Fibroblast of skin of right biceps (primary cell): ENCODE measurements at regions not wholly inside any gene's neighbourhood (a gene's known extent, or its start where the extent isn't known, plus 50 kb on each side); places are given as distances from the start of the nearest gene placed in this dataset.

Source experiments
- DNase-seq: peaks from one replicate; pipeline ENCODE4 v3.0.0-alpha.2; 2013

DNA sequence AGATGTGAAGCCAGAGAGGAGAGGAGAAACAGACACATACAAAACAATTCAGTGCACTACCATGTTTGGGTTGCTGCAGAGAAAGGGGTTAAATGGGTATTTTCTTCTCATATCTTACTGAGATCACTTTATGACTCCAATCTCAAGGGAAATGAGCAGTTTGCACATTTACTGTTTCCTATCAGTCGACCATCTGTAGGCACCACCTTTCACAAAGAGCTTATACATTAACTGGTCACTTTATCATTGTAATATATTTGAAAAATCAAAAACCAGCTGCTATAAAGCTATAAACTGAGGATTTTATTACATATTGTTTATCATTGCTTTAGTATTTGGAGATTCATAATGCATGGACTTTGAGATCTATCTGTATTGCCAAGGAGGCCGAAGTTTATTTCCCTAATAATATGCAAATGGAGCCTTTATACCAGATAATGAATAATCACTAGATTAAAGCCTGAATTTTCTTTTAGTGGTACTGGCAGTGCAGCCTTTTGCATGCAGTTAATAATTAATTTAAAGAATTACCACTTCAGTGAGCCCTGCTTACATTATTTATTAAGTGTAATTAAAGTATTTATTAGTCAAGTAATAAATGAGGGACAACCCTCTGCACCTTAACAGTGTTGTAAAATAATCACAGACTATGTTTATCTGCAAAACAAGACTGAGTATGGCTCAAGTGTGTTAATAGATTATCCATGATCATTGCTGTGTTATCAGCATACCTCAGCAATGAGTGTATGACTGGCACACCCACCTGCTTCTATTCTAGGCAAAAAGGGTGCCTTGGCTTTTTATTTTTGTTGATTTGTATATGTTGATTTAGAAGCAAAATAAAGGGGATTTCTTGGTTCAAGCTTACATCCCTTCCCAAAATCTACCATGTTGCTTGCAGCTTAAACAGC is 167.7 kb upstream of the SLC14A2 start:
- DNase-seq = no peak

DNA sequence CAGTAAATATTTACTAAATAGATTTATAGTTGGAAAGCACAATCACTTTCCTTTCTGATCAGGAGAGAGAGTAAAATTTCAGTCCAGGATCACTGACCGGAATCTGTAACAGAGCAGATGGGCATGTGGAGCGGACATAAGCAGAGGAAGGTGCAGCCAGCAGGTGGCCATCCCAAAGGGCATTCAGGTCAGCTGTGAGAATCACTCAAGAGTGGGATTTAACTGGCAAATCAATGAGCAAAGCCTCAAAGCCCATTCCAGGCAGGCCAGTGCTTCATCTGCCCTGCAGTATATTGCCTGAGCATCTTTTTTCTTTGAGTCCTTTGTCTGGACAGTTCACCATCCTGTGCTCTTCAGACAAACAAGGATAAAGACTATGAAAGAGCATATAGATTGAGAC is 166.4 kb upstream of the SLC14A2 start:
- DNase-seq = no peak

GRCh38 chr18:45449418-45450227 is 165.7 kb upstream of the SLC14A2 start:
- DNase-seq = peak; percentile 28

- DNase-seq = no peak
Observed at GRCh38 chr18:45456090-45457021, 158.9 kb upstream of the SLC14A2 start.

GRCh38 chr18:45458033-45458432 is 157.2 kb upstream of the SLC14A2 start:
- DNase-seq = no peak

- DNase-seq = no peak
Observed at GRCh38 chr18:45462179-45462578, 153.1 kb upstream of the SLC14A2 start.

GRCh38 chr18:45463451-45463850 is 151.8 kb upstream of the SLC14A2 start:
- no peak for DNase-seq

GRCh38 chr18:45464619-45465018 is 150.7 kb upstream of the SLC14A2 start:
- no peak for DNase-seq

DNA sequence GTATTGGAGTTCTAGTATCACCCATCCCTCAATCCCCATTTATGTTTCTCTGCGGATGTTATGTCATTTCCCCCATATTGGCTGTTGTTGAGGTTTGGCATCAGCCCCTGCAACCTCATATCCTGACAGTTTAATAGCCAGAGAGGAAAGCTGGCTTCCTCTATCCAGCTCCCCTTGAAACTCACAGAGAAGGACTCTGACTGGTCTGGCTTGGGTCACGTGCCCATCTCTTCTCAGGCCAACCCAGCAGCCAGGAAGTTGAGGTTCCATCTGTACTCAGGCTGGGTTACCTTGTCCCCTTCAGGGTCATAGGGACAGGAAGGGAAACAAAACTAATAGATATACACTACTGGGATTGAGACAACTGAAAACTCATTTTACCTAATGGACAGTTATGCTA is 148.0 kb upstream of the SLC14A2 start:
- DNase-seq = no peak

DNA sequence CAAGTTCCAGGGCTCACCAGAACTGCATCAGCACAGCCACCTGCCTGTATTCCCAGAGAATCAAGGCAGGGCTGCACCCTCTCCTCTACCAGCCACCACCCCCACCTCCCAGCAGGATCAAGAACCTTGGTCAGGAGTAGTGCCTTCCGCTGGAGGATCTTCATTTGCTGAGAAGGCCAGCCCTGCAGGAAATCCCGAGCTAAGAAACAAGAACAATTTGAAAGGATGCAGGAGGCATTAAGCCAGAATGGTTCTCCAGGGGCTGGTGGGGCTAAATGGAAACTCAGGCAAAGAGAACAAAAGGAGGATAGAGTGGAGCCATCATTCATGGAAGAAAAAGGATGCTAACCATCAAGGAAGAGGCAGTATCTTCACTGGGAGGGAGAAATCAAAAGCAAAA is 147.3 kb upstream of the SLC14A2 start:
- DNase-seq = no peak

- no peak for DNase-seq
Observed at GRCh38 chr18:45478889-45479288, 136.4 kb upstream of the SLC14A2 start.

DNA sequence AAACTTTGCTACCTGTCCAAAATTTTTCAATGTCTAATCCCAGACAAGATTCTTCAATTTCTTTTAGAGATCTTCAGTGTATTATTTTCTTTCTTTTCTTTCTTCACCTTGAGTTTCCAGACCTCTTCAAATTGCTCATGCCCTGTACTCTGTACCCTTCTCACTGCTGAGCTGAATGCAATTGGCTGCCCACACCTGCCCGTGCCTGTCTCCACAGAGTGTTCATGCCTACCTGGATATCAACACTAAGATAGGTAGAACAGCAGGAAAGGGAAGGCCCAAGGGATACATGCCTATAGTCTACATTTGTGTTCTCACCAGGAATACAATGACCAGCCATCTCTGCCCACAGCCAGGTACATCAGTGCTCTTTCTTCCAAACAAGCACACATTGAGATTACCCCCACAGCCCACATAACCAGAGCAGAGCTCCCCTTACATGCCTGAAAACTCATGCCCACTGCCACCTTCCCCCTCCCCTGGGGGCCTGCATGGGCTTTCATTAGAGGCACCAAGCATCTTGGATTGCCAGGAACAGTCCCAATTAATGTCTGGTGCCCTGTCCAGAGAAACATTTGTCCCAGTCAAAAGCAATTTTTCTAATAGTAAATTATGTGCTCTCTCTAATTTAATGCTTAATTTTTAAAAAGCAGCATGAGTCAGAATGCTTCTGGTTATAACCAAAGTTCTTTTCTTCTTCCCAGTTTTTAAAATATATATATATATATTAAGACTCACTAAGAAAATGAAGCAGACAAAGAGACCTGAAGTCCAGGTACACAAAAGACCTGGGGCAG is 134.9 kb upstream of the SLC14A2 start:
- DNase-seq = no peak

GRCh38 chr18:45481821-45482220 is 133.5 kb upstream of the SLC14A2 start:
- no peak for DNase-seq

- DNase-seq = peak; percentile 48
Observed at GRCh38 chr18:45482286-45482685, 133.0 kb upstream of the SLC14A2 start.

DNA sequence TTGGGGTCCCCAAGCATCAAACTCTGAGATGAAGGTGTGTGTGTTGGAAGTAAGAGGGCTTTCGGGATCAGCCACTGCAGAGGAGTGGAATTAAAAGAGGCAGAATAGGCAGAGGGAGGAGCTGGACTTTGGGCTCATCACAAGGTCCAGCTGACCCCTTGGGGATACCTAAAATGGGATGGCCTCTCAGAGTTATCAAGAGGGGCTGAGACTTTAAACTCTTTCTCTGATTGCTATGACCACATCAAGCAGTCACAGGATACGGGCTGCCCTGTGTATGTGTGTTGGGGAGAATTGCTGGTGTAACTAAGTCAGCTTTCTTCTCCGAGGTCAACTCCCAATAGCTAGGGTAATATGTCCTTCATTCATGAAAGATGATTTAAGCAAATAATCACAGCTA is 127.7 kb upstream of the SLC14A2 start:
- no peak for DNase-seq

DNA sequence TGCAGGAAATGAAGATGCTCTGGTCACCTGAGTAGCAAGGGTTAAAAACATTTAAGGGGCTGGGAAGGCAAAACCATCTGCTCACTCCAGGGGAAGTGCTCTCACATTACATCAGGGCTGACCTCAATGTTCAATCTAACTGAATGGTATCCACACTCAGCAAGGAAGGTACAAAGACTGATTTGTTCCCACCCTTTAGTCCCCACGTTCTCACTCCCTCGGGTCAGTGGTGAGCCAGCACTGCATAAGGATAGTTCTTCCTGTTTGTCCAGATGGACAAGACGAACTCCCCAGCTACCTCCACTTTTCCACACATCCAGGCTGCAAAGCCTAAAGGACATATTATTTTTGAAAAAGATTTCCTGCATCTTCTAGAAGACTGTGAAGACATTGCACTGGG is 126.6 kb upstream of the SLC14A2 start:
- DNase-seq = no peak

DNA sequence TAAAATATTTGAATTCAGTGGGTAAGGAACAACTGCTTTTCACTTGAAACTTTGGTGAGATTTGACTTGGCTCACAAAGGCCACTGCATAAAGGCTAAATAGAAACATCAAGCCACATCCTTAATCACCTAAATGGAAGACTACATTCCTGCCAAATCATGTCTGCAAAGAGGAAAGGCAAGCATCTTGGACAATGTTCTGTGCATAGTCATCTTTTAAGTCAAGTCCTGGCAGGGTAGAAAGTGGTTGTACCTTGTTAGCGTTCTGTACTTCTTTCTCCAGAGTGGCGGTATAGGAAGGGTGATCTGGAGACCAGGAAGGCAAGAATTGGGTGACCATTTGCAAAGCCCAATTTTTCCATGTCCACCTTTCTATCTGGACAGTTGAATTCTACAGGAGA is 121.4 kb upstream of the SLC14A2 start:
- no peak for DNase-seq

GRCh38 chr18:45494811-45495210 is 120.5 kb upstream of the SLC14A2 start:
- DNase-seq = no peak

DNA sequence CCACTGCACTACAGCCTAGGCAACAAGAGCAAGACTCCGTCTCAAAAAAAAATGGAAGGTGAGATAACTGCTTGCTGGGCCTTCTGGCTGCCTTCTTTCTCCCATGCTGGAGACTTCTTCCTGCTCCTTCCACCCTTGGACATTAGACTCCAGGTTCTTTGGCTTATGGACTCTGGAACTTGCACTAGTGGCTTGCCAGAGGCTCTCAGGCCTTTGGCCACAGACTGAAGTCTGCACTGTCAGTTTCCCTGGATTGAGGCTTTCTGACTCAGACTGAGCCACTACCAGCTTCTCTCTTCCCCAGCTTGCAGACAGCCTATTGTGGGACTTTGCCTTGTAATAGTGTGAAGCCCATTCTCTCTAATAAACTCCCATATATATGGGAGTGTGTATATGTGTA is 118.5 kb upstream of the SLC14A2 start:
- DNase-seq = no peak

- no peak for DNase-seq
Observed at GRCh38 chr18:45497595-45498286, 117.5 kb upstream of the SLC14A2 start.

- no peak for DNase-seq
Observed at GRCh38 chr18:45498287-45498658, 117.0 kb upstream of the SLC14A2 start.

- DNase-seq = no peak
Observed at GRCh38 chr18:45503990-45504389, 111.3 kb upstream of the SLC14A2 start.
